Loucy (cell line): ENCODE measurements at regions not wholly inside any gene's neighbourhood (a gene's known extent, or its start where the extent isn't known, plus 50 kb on each side); places are given as distances from the start of the nearest gene placed in this dataset.

ENCODE experiments used
- EZH2phosphoT487 ChIP-seq: fragments of 200-600 bp; IDR thresholded peaks from 2 replicates; pipeline ENCODE4 v1.6.1; 2018; ENCODE audit warnings: antibody characterized with exemption, mild to moderate bottlenecking, moderate library complexity, borderline replicate concordance
- TF ChIP-seq, protein P1 (sequence below): fragments of 200-600 bp; sonication (generic); conservative IDR thresholded peaks from 2 replicates; pipeline ENCODE4 v1.5.1; 2014; ENCODE audit warnings: mild to moderate bottlenecking, antibody characterized with exemption, low read length

DNA sequence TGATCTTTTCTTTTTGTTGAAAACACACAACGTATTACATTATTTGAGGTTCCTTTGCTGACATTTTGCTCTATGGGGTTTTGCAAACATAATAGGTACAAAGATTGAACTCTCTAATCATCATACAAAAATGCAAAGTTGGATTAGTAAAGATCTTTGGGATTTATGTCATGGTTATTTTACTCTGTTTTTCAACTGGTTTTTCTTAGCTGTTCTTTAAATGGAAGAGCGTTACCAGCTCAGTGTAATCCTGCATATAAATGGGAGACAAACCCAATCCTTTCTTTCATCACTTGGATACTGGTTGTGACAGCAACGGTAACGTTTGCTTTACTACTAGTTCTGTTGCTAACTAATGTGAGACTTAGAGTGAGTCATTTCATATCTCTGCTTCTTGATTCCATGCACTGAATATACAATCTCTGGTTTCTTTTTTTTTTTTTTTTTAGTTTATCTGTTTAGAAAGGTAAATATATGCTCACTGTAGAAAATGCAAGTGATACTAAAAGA lies 104.9 kb upstream of the NOVA1 start:
- TF ChIP-seq, protein P1, sequence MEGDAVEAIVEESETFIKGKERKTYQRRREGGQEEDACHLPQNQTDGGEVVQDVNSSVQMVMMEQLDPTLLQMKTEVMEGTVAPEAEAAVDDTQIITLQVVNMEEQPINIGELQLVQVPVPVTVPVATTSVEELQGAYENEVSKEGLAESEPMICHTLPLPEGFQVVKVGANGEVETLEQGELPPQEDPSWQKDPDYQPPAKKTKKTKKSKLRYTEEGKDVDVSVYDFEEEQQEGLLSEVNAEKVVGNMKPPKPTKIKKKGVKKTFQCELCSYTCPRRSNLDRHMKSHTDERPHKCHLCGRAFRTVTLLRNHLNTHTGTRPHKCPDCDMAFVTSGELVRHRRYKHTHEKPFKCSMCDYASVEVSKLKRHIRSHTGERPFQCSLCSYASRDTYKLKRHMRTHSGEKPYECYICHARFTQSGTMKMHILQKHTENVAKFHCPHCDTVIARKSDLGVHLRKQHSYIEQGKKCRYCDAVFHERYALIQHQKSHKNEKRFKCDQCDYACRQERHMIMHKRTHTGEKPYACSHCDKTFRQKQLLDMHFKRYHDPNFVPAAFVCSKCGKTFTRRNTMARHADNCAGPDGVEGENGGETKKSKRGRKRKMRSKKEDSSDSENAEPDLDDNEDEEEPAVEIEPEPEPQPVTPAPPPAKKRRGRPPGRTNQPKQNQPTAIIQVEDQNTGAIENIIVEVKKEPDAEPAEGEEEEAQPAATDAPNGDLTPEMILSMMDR: no peak
- TF ChIP-seq EZH2phosphoT487: no peak
